GM06990 (cell line): ENCODE measurements at regions not wholly inside any gene's neighbourhood (a gene's known extent, or its start where the extent isn't known, plus 50 kb on each side); places are given as distances from the start of the nearest gene placed in this dataset.
"Not testable (repeated sequence)": the region's sequence is repeated elsewhere in the genome, so short reads cannot be mapped to it uniquely, and the experiment has no call there.

Experiments used
- DNase-seq: peaks from one replicate; pipeline ENCODE4 v3.0.0-alpha.2; 2011; ENCODE audit not compliant: insufficient read length; ENCODE audit errors: extremely low read depth
- H3K27me3 ChIP-seq: replicated peaks from 2 replicates; pipeline ENCODE4 v1.6.0; 2011; ENCODE audit warnings: low read length; ENCODE audit not compliant: control insufficient read depth, insufficient read depth
- H3K36me3 ChIP-seq: 2 replicates; pipeline ENCODE4 v1.5.1; 2011; ENCODE audit warnings: low read length; ENCODE audit not compliant: control insufficient read depth, insufficient read depth
- H3K4me3 ChIP-seq: replicated peaks from 2 replicates; pipeline ENCODE4 v1.5.1; 2011; ENCODE audit warnings: low read depth, mild to moderate bottlenecking, control low read depth, low read length
- TF ChIP-seq, protein P1 (sequence below): IDR thresholded peaks from 2 replicates; pipeline ENCODE4 v1.5.1; 2011; ENCODE audit warnings: low read length, control low read depth, mild to moderate bottlenecking, inconsistent platforms; ENCODE audit not compliant: insufficient read depth, poor library complexity, severe bottlenecking

- H3K4me3 ChIP-seq: no peak overlapping the region
- no peak for DNase-seq
- no peaks in the 10 kb centered on the region for H3K27me3 ChIP-seq
- TF ChIP-seq, protein P1, sequence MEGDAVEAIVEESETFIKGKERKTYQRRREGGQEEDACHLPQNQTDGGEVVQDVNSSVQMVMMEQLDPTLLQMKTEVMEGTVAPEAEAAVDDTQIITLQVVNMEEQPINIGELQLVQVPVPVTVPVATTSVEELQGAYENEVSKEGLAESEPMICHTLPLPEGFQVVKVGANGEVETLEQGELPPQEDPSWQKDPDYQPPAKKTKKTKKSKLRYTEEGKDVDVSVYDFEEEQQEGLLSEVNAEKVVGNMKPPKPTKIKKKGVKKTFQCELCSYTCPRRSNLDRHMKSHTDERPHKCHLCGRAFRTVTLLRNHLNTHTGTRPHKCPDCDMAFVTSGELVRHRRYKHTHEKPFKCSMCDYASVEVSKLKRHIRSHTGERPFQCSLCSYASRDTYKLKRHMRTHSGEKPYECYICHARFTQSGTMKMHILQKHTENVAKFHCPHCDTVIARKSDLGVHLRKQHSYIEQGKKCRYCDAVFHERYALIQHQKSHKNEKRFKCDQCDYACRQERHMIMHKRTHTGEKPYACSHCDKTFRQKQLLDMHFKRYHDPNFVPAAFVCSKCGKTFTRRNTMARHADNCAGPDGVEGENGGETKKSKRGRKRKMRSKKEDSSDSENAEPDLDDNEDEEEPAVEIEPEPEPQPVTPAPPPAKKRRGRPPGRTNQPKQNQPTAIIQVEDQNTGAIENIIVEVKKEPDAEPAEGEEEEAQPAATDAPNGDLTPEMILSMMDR: no peak
- H3K36me3 ChIP-seq: no peaks in the 10 kb centered on the region
Measured at GRCh38 chr3:194053136-194053535, 82.8 kb upstream of the HES1 start.

DNA sequence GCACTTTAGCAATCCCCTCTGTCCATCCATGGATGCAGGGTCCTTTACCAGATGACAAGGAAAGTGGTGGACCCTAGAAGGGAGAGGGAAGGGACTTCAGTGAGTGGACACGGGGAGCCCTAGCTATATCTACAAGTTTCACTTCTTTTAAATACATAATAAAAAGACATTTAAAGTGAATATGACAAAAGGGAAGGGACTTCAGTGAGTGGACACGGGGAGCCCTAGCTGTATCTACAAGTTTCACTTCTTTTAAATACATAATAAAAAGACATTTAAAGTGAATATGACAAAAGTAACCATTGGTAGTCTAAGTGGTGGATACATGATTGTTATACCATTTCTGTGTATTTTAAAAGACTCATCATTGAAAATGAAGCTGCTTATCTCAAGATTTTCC, 81.9 kb upstream of the HES1 start:
- H3K36me3 ChIP-seq: no peaks in the 10 kb centered on the region
- no peak overlapping the region for H3K4me3 ChIP-seq
- TF ChIP-seq, protein P1: no peak
- no peak for DNase-seq
- H3K27me3 ChIP-seq: no peaks in the 10 kb centered on the region

DNA sequence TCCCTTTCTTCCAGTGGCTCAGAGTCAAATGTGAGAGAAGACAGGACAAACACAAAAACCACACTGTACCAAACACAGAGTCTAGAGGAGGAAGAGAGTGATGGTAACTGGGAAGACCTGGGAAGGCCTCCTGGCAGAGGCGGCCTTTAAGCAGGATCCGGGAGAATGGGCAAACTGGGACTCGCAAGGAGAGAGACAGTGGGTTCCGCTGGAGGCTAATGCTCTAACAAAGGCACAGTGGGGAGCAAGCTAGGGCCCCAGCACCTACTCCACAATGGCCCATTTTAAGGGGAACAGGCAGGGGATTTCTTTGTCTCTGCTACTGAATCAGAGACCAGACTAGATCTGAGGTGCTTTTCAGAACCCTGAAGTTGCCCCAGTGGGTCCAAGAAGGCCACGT, 81.4 kb upstream of the HES1 start:
- Histone ChIP-seq H3K27me3 (no peaks in the 10 kb centered on the region), H3K36me3 (no peaks in the 10 kb centered on the region), H3K4me3 (no peak overlapping the region)
- TF ChIP-seq, protein P1: no peak
- DNase-seq: no peak

DNA sequence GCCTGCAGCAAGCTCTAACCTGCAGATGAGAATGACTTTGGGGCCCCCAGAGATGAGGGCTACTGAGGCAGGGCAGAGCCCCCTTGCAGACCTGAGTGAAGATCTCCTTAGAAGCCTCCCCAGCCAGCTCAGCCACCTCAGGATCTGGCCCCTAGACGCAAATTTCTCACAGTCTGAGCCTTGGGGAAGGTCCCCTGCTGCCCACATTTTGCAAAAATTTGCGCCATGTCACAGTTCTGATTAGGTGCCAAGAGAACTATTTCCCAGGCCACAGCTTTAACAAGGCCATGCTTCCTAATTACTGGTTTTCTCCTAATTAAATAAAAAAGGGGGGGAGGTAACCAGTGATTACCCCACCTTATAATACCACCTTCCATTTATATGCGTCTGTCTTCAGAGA, 81.0 kb upstream of the HES1 start:
- TF ChIP-seq, protein P1: no peak
- Histone ChIP-seq H3K36me3 (no peaks in the 10 kb centered on the region), H3K4me3 (no peak overlapping the region), H3K27me3 (no peaks in the 10 kb centered on the region)
- DNase-seq: no peak

DNA sequence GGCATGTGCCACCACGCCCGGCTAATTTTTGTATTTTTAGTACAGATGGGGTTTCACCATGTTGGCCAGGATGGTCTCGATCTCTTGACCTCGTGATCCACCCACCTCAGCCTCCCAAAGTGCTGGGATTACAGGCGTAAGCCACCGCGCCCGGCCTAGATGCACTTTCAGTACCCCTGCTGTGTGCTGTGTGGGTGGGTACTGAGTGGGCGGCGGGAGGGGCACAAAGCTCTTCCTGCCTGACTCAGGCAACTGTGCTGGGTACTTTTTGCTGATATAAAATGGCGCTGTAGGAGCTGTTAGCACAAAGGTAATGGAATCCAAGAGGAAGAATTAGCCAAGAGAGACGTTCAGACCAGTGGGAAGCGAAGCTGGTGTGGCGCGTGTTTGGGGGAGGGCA, 79.6 kb upstream of the HES1 start:
- not testable (repeated sequence) for H3K36me3 ChIP-seq, H3K27me3 ChIP-seq, H3K4me3 ChIP-seq, DNase-seq

DNA sequence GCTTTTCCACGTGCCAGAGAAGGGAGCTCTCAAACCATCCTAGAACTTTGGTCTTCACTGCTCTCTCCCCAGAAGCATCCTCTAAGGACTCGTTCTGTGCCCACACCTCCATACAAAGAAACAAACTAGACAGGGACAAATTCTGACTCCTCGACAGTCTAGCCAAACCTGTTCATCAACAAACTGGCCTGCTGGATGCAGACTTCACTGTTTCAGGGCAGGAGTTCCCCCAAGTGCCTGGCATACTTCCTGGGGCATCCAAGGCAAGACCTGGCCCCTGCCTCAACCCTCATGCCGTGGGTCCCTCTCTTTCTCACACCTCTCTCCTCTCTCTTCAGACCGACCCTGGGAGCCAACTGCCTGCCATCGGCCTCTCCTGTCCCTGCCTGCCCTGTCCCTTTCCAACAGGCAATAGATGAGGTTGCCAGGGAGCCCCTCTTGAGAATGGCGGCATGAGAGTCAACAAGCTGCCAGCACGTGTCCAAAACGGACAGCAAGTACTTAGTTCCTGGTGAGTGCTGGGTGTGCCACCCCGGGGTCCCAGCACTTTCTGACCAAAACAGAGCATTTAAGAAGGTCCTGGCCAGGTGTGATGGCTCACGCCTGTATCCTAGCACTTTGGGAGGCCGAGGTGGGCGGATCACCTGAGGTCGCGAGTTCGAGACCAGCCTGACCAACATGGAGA, 79.1 kb upstream of the HES1 start:
- TF ChIP-seq, protein P1: no peak
- no peak for DNase-seq
- H3K36me3 ChIP-seq: no peaks in the 10 kb centered on the region
- no peaks in the 10 kb centered on the region for H3K27me3 ChIP-seq
- H3K4me3 ChIP-seq: no peak overlapping the region
